HUDEP-2 (cell line): ENCODE measurements at regions not wholly inside any gene's neighbourhood (a gene's known extent, or its start where the extent isn't known, plus 50 kb on each side); places are given as distances from the start of the nearest gene placed in this dataset.

Experiments used
- DNase-seq, 76 experiments: peaks; one replicate each; lab custom pipeline; 2025; ENCODE audit not compliant: unreplicated experiment in 76 of 76; lab: John Stamatoyannopoulos, UW

GRCh38 chr12:92615086-92615485, 87.7 kb upstream of the PLEKHG7 start:
- DNase-seq = no peak

- no peak for DNase-seq
These were observed 88.3 kb upstream of the PLEKHG7 start for GRCh38 chr12:92614502-92614901.

GRCh38 chr12:92614001-92614400, 88.8 kb upstream of the PLEKHG7 start:
- DNase-seq = no peak

GRCh38 chr12:92612611-92613010, 90.2 kb upstream of the PLEKHG7 start:
- no peak for DNase-seq

- peak in 3 of 76 experiments; percentile 1 to 7 (median 6) for DNase-seq
These were observed 94.4 kb upstream of the PLEKHG7 start for GRCh38 chr12:92608151-92609091.

- DNase-seq = no peak
These were observed 95.8 kb upstream of the PLEKHG7 start for GRCh38 chr12:92606956-92607355.

- DNase-seq = no peak
These were observed 97.1 kb upstream of the PLEKHG7 start for GRCh38 chr12:92605621-92606170.

GRCh38 chr12:92604786-92605185, 98.0 kb upstream of the PLEKHG7 start:
- no peak for DNase-seq

- no peak for DNase-seq
These were observed 98.9 kb upstream of the PLEKHG7 start for GRCh38 chr12:92603741-92604432.

- DNase-seq = no peak
These were observed 99.7 kb upstream of the PLEKHG7 start for GRCh38 chr12:92602930-92603623.

- no peak for DNase-seq
These were observed 100.3 kb upstream of the PLEKHG7 start for GRCh38 chr12:92602476-92602875.

GRCh38 chr12:92601680-92602079, 101.1 kb upstream of the PLEKHG7 start:
- DNase-seq = no peak

GRCh38 chr12:92601176-92601575, 101.6 kb upstream of the PLEKHG7 start:
- peak in 9 of 76 experiments; percentile 2 to 54 (median 11) for DNase-seq

- DNase-seq = no peak
These were observed 102.7 kb upstream of the PLEKHG7 start for GRCh38 chr12:92600052-92600451.

- no peak for DNase-seq
These were observed 104.8 kb upstream of the PLEKHG7 start for GRCh38 chr12:92597997-92598396.

GRCh38 chr12:92597118-92597517, 105.7 kb upstream of the PLEKHG7 start:
- DNase-seq = no peak

- no peak for DNase-seq
These were observed 106.4 kb upstream of the PLEKHG7 start for GRCh38 chr12:92596383-92596782.

- DNase-seq = no peak
These were observed 107.1 kb upstream of the PLEKHG7 start for GRCh38 chr12:92595663-92596062.

- DNase-seq = peak in 1 of 76 experiments; percentile 57
These were observed 108.9 kb upstream of the PLEKHG7 start for GRCh38 chr12:92593734-92594402.

- DNase-seq = no peak
These were observed 117.6 kb upstream of the PLEKHG7 start for GRCh38 chr12:92585115-92585727.
